Activated gamma-delta T cell treated with Interleukin-2 at 50 U/mL for 16 hours (primary cell): ENCODE measurements at regions not wholly inside any gene's neighbourhood (a gene's known extent, or its start where the extent isn't known, plus 50 kb on each side); places are given as distances from the start of the nearest gene placed in this dataset.
"Not testable (repeated sequence)": the region's sequence is repeated elsewhere in the genome, so short reads cannot be mapped to it uniquely, and the experiment has no call there.

ENCODE experiments used
- DNase-seq: peaks from one replicate; pipeline ENCODE4 v3.0.0-alpha.2; 2020

DNA sequence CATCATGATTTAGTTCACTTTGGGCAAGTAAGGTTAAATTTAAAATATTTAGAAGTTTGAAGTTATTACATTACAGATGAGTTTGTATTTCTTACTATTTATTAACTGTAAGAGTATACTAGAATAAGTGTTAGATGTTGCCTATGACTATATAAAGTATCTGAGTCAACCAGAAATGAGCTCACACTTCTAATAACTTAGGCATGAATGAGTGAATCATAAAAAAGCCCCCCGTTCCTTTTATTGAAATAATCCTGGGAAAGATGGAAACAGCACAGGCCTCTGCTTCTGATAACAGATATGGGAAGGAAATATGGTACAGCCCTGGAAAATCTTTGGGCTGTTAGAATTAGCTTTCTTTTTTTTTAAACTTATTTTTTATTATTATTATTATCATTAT is 66.6 kb upstream of the TGFBR2 start:
- no peak for DNase-seq

DNA sequence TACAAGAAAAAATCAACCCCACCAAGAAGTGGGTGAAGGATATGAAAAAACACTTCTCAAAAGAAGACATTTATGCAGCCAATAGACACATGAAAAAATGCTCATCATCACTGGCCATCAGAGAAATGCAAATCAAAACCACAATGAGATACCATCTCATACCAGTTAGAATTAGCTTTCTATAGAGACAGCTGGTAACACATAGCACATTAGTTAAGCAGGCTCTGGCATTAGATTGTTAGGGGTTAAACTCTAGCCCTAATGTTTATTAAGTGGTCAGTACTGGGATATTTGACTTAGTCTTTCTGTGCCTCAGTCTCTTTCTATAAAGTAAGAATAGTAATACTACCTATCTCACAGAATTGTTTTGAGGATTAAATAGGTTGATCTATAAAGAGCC is 65.2 kb upstream of the TGFBR2 start:
- DNase-seq = not testable (repeated sequence)

DNA sequence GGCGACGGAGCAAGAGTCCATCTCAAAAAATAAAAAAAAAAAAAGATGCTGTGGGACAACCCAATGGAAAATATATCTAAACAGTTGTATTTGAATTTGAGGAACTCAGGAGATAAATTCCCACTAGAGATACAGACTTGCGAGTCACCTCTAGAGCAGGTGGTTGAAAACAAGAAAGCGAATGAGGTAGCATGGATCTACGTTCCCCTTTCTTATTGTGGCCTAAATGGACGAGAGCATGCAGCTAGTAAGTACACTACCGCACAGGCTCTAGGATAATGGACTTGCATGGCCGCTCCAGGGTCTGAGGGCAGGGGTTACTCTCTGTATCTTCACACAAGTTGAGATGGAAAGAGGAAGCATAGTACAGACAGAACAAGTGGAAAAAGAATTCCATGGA is 63.5 kb upstream of the TGFBR2 start:
- DNase-seq = no peak

DNA sequence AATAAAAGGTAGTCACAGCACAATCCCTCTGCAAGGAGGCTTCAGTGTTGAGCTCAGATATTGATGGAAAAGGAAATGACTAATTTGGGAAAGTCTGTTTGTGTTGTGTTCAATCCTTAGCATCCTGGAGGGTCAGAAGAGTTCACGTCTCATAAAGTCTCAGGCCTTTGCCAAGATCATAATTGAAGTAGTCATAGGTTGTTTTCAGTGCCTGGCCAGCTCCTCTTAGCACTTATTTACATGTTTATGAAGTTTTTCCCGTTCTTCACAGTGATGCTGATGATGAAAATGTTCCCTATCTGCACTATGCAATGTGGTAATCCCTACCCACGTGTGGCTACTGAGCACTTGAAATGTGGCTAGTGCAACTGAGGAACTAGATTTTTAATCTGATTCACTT is 61.6 kb upstream of the TGFBR2 start:
- DNase-seq = no peak

DNA sequence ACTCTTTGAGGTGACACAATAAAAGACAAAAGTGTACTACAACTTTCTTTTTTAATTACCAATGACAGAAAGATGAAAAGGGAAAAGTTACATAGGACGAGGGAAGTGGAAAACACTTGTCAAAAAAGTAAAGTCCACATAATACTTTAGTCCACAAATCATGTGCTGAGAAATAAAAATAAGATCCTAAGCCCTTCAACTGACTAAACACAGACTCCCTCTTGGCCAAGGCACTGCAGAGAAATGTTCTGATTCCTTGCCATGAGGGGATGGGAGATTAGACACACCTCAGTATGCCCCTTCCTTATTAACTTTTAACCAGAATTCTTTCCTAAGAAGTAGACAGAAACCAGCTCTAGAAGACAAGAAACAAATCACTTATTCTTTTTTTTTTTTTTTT is 59.5 kb upstream of the TGFBR2 start:
- DNase-seq = no peak

DNA sequence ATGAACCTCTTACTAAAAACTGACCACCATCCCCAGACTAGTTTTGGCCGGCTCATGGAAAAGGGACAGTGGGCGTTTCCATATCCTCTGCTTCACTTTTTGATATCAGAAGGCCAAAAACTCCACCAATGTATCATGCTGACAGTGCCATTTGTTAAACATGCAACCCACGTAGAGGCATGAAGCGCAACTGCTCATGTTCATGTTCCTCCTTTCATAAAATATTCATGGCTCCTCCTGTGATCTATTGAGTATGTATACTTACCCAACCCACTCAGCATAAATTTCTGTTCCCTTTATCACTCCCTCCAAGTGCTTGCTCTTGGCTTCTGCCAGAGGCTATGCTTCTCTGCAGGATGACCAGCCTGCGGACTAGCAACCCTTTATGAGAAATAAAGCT is 58.7 kb upstream of the TGFBR2 start:
- DNase-seq = no peak

DNA sequence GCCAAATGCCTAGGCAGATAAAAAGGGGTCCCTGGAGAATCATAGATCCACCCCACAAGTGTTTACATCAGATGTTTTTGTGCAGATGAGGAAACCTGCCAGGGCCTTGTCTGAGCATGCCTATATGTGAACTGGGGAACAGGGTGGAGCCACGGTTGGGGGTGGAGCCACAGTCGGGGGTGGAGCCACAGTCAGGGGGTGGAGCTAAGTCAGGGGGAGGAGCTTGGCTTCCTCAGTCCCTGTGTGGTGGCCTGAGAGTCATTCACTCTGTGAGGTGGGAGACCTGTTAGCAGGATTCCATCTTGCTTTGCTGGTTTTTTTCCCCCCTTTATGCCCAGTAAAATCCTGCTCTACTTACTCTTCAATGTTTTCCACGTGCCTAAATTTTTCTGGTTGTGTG is 57.8 kb upstream of the TGFBR2 start:
- DNase-seq = no peak

DNA sequence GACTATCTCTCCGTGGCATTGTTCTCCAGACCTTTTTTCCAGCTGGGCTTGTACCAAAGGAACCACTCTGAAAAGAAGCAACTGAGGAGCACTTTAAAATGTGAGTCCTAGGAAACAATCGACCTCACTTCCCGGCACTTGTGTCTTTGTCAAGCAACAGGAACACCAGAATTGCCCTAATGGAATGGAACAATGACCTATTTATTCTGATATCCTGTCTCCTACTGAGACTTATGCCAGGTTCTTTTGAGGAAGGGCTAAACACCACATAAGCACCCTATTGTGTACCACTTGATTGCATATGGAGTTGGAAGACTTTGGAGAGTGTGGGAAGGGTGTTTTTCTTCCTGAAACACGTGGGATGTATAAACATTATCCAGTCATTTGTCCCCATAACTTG is 56.8 kb upstream of the TGFBR2 start:
- no peak for DNase-seq

DNA sequence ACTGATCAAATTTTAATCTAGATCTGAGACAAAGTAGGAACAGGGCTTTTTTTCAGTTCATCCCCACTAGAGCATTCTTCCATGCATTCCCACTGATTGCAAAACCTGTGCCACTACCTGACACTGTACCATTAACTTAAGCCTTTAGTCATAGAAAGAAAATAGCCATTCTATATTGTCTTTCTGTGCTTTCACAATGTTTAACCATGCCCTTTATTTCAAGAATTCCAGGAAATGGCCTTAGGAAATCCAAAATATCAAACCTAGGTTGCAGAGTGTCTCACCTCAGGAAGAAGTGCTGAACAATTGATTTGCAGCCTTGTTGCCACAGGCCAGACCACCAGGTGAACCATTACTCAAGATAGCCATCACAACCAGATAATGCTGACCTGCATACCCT is 56.2 kb upstream of the TGFBR2 start:
- no peak for DNase-seq

DNA sequence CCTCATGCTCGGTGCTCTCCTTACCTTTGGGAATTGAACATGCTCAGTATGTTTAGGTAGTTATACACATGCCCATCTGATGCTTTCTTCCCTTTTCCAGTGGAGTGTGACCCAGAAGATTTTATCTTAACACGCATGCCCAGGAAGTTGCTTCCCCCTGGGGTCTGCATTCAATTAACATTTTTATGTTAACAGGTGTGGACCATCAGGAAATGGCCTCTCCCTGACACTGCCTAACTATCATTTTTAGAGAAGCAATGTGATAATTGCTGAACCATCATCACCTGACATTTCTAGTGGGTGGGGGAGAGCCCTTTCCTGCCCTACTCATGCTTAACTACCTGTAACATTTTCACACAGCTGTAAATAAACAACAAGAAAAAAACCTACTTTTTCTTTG is 55.1 kb upstream of the TGFBR2 start:
- DNase-seq = no peak

DNA sequence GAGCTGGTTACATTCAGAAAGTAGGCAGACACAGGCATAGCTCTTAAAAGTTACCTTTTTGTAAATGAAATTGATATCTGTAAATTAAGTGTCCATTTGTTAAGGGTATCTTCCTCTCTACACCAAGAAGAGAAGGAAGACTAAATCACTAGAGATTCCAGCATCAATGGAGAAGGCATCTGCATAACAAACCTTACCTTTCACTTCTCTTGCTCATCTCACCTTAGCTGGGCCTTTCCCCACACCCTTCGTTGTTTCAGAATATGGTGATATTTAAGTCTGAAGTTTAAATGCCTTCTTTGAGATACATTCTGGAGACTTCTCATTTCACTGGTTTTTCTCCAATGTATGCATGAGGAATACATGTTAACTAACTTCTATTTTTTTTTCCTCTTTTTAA is 54.5 kb upstream of the TGFBR2 start:
- no peak for DNase-seq

DNA sequence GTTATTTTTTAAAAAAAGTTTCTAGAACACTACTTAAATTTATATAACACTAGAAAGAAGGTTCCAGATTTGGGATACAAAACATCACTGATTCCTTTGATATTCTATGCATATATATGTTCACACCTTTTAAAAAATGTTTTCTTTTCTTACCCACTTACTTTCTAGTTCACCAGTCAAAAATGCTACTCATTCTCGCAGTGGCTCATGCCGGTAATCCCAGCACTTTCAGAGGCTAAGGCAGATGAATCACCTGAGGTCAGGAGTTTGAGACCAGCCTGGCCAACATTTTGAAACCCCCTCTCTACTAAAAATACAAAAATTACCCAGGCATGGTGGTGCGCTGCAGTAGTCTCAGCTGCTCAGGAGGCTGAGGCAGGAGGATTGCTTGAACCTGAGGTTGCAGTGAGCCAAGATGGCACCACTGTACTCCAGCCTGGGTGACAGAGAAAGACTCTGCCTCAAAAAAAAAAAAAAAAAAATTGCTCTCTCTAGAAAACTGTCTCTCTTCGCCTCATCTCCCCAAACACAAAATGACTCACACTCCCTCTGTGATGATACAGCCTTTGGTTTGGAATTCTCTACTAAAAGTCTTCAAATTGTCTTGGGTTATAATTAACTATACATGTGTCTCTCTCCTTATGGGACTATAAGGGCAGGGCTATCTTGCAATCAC is 52.6 kb upstream of the TGFBR2 start:
- no peak for DNase-seq

DNA sequence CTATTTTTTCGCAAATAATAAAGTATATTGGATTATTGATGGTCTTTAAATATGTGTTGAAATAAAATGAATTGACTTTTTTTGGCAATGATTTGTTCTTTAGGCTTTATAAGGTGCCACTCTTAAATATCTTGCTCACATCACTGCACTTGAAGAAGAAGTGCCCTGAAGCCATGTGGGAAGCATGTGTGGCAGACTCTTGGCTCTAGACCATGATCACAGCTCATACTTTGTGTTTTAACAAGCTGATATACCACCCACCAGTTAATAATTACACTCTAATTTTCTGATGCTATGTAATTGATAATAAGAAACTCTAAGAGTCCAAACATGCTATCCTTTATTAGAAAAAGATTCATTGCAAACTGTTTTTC is 52.1 kb upstream of the TGFBR2 start:
- no peak for DNase-seq

DNA sequence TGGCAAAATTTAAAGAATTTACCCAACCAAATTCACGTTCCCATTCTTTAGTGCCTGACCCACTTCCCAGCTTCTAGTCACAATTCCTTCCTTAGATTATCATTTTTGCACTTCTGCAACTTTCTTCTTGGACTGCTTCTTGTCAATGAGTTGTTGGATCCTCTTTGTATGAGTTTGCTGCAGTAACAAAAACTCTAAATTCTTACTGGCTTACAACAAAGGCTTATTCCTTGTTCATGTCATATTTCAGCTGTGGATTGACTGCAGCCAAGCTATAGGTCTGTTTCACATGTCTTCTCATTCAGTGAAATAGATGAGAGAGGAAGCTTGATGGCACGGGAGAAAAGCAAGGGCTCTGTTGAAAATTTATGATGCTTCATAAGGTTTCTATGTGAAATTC is 50.4 kb upstream of the TGFBR2 start:
- no peak for DNase-seq
